ENCODE measurements at regions not wholly inside any gene's neighbourhood (a gene's known extent, or its start where the extent isn't known, plus 50 kb on each side); places are given as distances from the start of the nearest gene placed in this dataset.

- no peak overlapping the region for H3K4me2 ChIP-seq (ENCODE audit: insufficient read depth, low read length)
- no peaks in the 10 kb centered on the region for H3K36me3 ChIP-seq (ENCODE audit: control insufficient read depth in 2 of 2, extremely low read depth in 1 of 2, insufficient read depth in 2 of 2, low read length in 2 of 2)
- peaks cover 0 to 8% of the 10 kb centered on the region in 2 experiments for H3K27me3 ChIP-seq (ENCODE audit: control insufficient read depth in 2 of 2, insufficient read depth in 2 of 2, low read length in 2 of 2)
- no peaks in the 10 kb centered on the region for H3K79me2 ChIP-seq (ENCODE audit: control insufficient read depth, insufficient read depth, low read length)
- CTCF ChIA-PET, result no interaction called here
- no peak overlapping the region for H2AFZ ChIP-seq (ENCODE audit: low read depth, low read length)
- no TSS peak for BruUV-seq (replicated peaks)
- H3K27ac ChIP-seq (ENCODE audit: insufficient read depth, low read depth, low read length), result no peak overlapping the region
- no peaks in the 10 kb centered on the region for H4K20me1 ChIP-seq (replicated peaks; ENCODE audit: control insufficient read depth, extremely low read depth, insufficient read depth, low read length)
- dilution Hi-C loops (cut with MboI; ENCODE audit: extremely low pct_ligation_motif_present, low sequenced_read_pairs), result no loop called here
- FAIRE-seq (no peak), DNase-seq (ENCODE audit: low read depth, low spot score) (no peak)
- H3K4me3 ChIP-seq (replicated peaks in 1 of 3; ENCODE audit: insufficient read depth in 1 of 3, low read depth in 1 of 3, low read length in 3 of 3), result no peak overlapping the region
- POLR2A ChIA-PET, result no interaction called here
- H3K9me1 ChIP-seq (replicated peaks; ENCODE audit: control insufficient read depth, extremely low read depth, insufficient read depth, low read length), result no peaks in the 10 kb centered on the region
- H3K4me1 ChIP-seq (ENCODE audit: control insufficient read depth, extremely low read depth, insufficient read depth, low read length), result no peaks in the 10 kb centered on the region
- H3K9ac ChIP-seq (replicated peaks; ENCODE audit: extremely low read depth, insufficient read depth, low read length), result no peak overlapping the region
- H3K9me3 ChIP-seq (replicated peaks; ENCODE audit: control insufficient read depth, insufficient read depth, low read length), result no peaks in the 10 kb centered on the region
- TF ChIP-seq POLR2AphosphoS5 (IDR thresholded peaks at IDR 0.05; ENCODE audit: insufficient read depth, low read depth, low read length), result no peak
- no peak for TF ChIP-seq MYC (IDR thresholded peaks at IDR 0.05; ENCODE audit: low read depth, low read length)
- no peak for TF ChIP-seq POLR2A (IDR thresholded peaks at IDR 0.05; ENCODE audit: low read depth, low read length)
- no peak for TF ChIP-seq CTCF (IDR thresholded peaks at IDR 0.05; ENCODE audit: extremely low read depth in 1 of 2, insufficient read depth in 1 of 2, low read depth in 1 of 2, low read length in 2 of 2)
- no peak for TF ChIP-seq GATA2 (IDR thresholded peaks at IDR 0.05; ENCODE audit: insufficient read depth, insufficient read length, low read depth, low read length)
- no peak for TF ChIP-seq EZH2 (IDR thresholded peaks at IDR 0.05; ENCODE audit: borderline replicate concordance, low read depth, low read length, severe bottlenecking)
- no peak for TF ChIP-seq MAX (IDR thresholded peaks at IDR 0.05; ENCODE audit: insufficient read depth, insufficient read length)
- no peak for TF ChIP-seq FOS (IDR thresholded peaks at IDR 0.05; ENCODE audit: borderline replicate concordance, insufficient read depth, low read length)
- TF ChIP-seq JUN (IDR thresholded peaks at IDR 0.05; ENCODE audit: borderline replicate concordance, insufficient read depth, insufficient read length, low read depth), result no peak
- intact Hi-C loops (cut with micrococcal nuclease), result no loop called here
Observed at GRCh38 chr7:42332605-42333222, 95.7 kb upstream of the GLI3 start.
